ENCODE measurements at regions not wholly inside any gene's neighbourhood (a gene's known extent, or its start where the extent isn't known, plus 50 kb on each side); places are given as distances from the start of the nearest gene placed in this dataset.

DNA sequence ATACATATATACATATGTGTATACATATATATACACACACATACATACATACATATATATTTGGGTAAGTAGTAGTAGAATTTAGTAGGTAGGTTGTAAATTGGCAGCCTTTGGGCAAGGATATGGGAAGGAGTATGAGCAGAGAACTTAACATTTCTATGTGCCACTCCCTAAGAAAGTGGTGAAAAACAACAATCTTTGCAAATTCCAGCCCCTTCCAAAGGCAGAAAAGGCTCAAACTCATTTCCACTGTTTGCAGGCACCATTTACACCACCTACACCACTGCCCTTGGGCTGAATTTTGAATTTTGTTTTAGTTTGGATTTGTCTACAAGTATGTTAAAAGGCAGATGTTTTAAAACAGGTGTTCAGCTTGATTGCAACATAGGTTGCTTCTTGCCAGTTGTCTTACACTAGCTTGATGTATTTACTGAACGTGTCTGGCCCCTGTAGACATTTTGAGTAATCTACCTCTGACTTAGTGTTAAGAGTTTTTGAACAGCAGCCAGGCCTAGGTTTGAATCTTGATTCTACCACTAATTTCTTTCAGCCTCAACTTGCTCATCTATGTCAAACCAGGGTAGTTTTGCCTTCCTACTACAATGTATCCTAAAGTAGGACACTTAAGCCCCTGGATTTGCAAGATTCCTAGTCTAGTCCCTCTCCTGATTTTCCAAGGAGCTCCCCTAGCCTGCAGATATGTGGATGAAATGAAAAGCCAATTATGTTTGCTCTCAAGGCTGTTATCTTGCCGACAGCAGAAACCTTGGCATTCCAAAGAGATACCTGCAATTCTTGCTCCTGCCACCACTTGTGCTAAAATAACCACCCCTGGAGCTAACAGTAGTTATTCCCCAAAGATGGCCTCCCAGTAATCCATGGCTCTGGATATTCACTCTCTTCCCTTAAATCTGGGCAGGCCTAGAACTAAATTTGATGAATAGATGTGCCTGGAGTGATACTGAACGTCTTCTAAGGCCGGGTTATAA is 156.2 kb upstream of the SLC44A1 start:
- WGBS, result 62% methylated on average over 4 of the region's 4 CpGs
- DNase-seq (ENCODE audit: extremely low spot score), result no peak
- peaks cover 0 to 7% (median 0%) of the 10 kb centered on the region in 4 donors for H3K4me1 ChIP-seq
- H3K36me3 ChIP-seq, result no peaks in the 10 kb centered on the region
- TF ChIP-seq POLR2AphosphoS5 (IDR thresholded peaks at IDR 0.05) (peak in 1 of 2 donors; percentile 24), EP300 (IDR thresholded peaks at IDR 0.05) (no peak), POLR2A (IDR thresholded peaks at IDR 0.05; ENCODE audit: low read depth) (no peak)
- TF ChIP-seq, protein P1, sequence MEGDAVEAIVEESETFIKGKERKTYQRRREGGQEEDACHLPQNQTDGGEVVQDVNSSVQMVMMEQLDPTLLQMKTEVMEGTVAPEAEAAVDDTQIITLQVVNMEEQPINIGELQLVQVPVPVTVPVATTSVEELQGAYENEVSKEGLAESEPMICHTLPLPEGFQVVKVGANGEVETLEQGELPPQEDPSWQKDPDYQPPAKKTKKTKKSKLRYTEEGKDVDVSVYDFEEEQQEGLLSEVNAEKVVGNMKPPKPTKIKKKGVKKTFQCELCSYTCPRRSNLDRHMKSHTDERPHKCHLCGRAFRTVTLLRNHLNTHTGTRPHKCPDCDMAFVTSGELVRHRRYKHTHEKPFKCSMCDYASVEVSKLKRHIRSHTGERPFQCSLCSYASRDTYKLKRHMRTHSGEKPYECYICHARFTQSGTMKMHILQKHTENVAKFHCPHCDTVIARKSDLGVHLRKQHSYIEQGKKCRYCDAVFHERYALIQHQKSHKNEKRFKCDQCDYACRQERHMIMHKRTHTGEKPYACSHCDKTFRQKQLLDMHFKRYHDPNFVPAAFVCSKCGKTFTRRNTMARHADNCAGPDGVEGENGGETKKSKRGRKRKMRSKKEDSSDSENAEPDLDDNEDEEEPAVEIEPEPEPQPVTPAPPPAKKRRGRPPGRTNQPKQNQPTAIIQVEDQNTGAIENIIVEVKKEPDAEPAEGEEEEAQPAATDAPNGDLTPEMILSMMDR (IDR thresholded peaks at IDR 0.05), result no peak
- H3K9me3 ChIP-seq, result peaks cover 0 to 4% (median 0%) of the 10 kb centered on the region in 4 donors
- H3K4me3 ChIP-seq, result no peak overlapping the region
- no peaks in the 10 kb centered on the region for H3K27me3 ChIP-seq
- intact Hi-C loops (cut with DNase I), result no loop called here
- H3K27ac ChIP-seq (replicated peaks in 1 of 4), result no peak overlapping the region

DNA sequence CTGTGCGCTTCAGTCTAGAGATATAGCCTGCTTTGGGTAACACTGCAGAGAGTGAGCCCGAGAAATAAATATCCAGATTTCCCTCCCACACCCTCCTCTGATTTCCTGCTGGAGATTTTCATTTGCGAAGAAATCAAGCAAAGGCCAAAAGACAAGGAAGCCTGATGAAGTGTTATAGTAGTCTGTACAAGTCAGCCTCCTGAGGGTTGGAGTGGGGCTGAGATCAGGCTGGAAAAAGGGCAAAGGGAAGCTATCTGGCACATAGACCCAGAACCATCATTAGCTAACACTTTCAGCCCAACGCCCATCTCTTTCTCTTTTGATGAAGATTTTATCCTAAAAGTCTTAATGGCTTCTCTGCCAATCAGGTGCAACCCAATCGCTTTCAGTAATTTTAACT is 154.6 kb upstream of the SLC44A1 start:
- H3K9me3 ChIP-seq, result peaks cover 0 to 4% (median 0%) of the 10 kb centered on the region in 4 donors
- no peaks in the 10 kb centered on the region for H3K36me3 ChIP-seq
- H3K4me1 ChIP-seq, result peaks cover 0 to 7% (median 0%) of the 10 kb centered on the region in 4 donors
- no peak for TF ChIP-seq POLR2AphosphoS5 (IDR thresholded peaks at IDR 0.05)
- no peak for TF ChIP-seq POLR2A (IDR thresholded peaks at IDR 0.05; ENCODE audit: low read depth)
- TF ChIP-seq, protein P1 (IDR thresholded peaks at IDR 0.05), result no peak
- TF ChIP-seq EP300 (IDR thresholded peaks at IDR 0.05), result no peak
- no peak overlapping the region for H3K4me3 ChIP-seq
- H3K27me3 ChIP-seq, result no peaks in the 10 kb centered on the region
- no peak for DNase-seq (ENCODE audit: extremely low spot score)
- WGBS, result 77% methylated on average over 5 of the region's 5 CpGs
- no peak overlapping the region for H3K27ac ChIP-seq (replicated peaks in 1 of 4)
- intact Hi-C loops (cut with DNase I), result no loop called here

- WGBS, result 71% methylated on average over 4 of the region's 4 CpGs
- Histone ChIP-seq H3K27ac (replicated peaks in 1 of 4) (no peak overlapping the region), H3K36me3 (no peaks in the 10 kb centered on the region), H3K4me1 (peaks cover 0 to 7% (median 0%) of the 10 kb centered on the region in 4 donors), H3K27me3 (no peaks in the 10 kb centered on the region), H3K4me3 (no peak overlapping the region), H3K9me3 (peaks cover 0 to 4% (median 0%) of the 10 kb centered on the region in 4 donors)
- intact Hi-C loops (cut with DNase I), result no loop called here
- TF ChIP-seq, protein P1 (IDR thresholded peaks at IDR 0.05), result no peak
- no peak for TF ChIP-seq POLR2A (IDR thresholded peaks at IDR 0.05; ENCODE audit: low read depth)
- no peak for DNase-seq (ENCODE audit: extremely low spot score)
Measured at GRCh38 chr9:105091004-105091640, 153.3 kb upstream of the SLC44A1 start.

DNA sequence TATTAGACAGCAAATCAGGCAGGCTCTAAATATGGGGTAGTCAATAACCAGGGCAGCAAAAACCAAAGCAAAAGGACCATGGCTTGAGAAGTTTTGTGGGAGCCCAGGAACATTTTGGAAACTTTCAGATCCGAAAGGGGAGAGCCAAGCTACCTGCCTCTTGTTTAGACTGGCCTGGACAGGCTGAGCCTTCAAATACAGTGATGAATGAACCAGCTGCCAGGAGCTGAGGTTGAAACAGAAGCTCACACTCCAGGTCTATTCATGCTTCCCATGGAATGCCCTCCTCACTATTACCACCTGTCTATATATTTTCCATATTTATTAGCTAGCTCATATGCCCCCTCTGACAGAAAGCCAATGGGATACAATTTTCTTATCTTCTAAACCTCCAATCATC is 150.8 kb upstream of the SLC44A1 start:
- intact Hi-C loops (cut with DNase I), result no loop called here
- TF ChIP-seq POLR2AphosphoS5 (IDR thresholded peaks at IDR 0.05) (no peak), POLR2A (IDR thresholded peaks at IDR 0.05; ENCODE audit: low read depth) (no peak)
- Histone ChIP-seq H3K36me3 (no peaks in the 10 kb centered on the region), H3K27me3 (no peaks in the 10 kb centered on the region), H3K4me1 (no peaks in the 10 kb centered on the region), H3K4me3 (no peak overlapping the region), H3K9me3 (peaks cover 0 to 4% (median 0%) of the 10 kb centered on the region in 4 donors), H3K27ac (replicated peaks in 1 of 4) (no peak overlapping the region)
- 60% methylated on average over 1 of the region's 1 CpG for WGBS
- no peak for DNase-seq (ENCODE audit: extremely low spot score)

DNA sequence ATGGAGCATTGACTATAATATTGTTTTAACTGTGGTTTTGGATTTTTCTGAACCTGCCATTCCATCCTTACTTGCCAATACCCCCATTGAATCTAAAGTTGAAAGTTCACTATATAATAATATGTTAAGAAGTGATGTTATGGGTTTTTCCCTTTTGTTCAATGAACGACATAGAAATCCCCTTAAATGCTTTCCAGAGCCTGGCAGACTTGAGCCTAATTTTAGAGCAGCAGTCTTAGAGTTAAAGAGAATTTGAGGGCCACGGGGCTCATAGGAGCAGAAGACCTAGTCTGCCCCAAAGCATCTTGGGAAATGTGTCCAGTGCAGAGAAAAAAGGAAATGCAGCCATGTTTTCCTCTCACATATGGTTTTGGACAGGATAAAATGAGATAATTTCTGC is 146.1 kb upstream of the SLC44A1 start:
- Histone ChIP-seq H3K9me3 (no peaks in the 10 kb centered on the region), H3K4me1 (no peaks in the 10 kb centered on the region), H3K36me3 (no peaks in the 10 kb centered on the region), H3K4me3 (no peak overlapping the region), H3K27me3 (no peaks in the 10 kb centered on the region), H3K27ac (replicated peaks in 1 of 4) (no peak overlapping the region)
- DNase-seq (ENCODE audit: extremely low spot score), result no peak
- intact Hi-C loops (cut with DNase I), result no loop called here
- TF ChIP-seq EP300 (IDR thresholded peaks at IDR 0.05) (no peak), POLR2A (IDR thresholded peaks at IDR 0.05; ENCODE audit: low read depth) (no peak), POLR2AphosphoS5 (IDR thresholded peaks at IDR 0.05) (no peak)
- TF ChIP-seq, protein P1 (IDR thresholded peaks at IDR 0.05), result no peak
- 31% methylated on average over 2 of the region's 2 CpGs for WGBS

Measured in esophagus muscularis mucosa (tissue), 4 donors.